GM18502 (cell line): ENCODE measurements at regions not wholly inside any gene's neighbourhood (a gene's known extent, or its start where the extent isn't known, plus 50 kb on each side); places are given as distances from the start of the nearest gene placed in this dataset.
"Not testable (repeated sequence)": the region's sequence is repeated elsewhere in the genome, so short reads cannot be mapped to it uniquely, and the experiment has no call there.

Source experiments
- ATAC-seq: cut with Tn5 transposase; IDR thresholded peaks from one replicate; pipeline ENCODE4 v1.9.1; 2021; ENCODE audit warnings: mild to moderate bottlenecking; ENCODE audit not compliant: unreplicated experiment, poor library complexity

DNA sequence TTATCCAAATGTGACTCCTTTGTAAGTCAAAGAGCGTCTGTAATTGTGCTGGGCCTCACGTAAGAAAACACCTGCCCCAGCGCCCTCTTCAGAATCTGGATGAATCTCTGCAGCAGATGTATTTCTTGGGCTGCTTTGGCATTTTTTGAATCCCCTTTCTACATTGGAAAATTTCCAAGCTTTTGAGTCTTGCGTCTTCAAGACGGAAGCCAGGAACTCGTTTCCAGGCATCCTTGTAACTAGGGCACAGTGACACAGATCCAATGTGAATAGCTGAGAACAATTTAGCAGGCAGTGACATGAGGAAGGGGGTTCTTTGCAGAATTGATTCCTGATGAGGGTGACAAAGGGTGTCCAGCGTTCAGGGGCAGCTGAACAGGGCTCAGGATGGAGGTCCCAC, 862.3 kb downstream of the TYW1 start:
- no peak for ATAC-seq

DNA sequence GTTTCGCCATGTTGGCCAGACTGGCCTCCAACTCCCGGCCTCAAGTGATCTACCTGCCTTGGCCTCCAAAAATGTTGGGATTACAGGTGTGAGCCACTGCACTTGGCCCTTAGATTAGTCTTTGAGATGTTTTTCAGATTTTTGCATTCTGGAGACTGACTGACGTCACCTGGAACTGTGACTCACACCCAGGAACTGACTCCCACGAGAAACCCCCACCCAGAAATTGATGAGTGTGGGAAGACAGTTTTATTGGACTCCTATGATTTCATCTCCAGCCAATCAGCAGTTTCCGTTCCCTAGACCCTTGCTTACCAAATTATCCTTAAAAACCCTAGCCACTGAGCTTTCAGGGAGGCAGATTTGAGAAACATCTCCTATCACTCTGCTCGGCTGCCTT, 867.3 kb downstream of the TYW1 start:
- no peak for ATAC-seq

DNA sequence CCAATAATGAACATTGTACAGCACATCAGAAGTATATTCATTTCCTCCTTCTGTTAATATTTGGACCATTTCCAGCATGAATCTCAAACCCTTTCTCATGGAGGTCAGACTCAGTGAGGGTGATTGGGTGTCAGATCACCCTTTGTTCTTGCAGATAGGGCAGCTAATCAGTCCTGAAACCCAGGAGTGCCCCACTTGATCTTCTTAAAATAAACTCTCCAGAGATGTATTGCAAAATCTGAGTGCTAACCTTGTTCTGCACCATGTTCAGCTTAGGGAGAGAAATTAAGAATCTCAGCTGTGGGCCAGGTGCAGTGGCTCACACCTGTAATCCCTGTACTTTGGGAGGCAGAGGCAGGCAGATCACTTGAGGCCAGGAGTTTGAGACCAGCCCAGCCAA, 869.4 kb downstream of the TYW1 start:
- no peak for ATAC-seq

DNA sequence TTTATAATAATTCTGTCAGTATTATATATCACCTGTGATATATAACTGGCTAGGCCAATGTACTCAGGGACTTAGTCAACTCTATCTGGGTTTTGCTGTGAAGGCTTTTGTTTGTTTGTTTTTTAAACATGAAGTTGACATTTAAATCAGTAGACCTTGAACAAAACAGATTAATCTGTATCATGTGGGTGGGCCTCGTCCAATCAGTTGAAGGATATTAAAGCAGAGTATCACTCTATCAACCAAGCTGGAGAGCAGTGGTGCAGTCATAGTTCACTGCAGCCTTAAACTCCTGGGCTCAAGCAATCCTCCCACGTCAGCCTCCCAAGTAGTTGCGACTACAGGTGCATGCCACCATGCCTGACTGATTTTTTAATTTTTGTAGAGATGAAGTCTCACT, 870.2 kb downstream of the TYW1 start:
- ATAC-seq = no peak

DNA sequence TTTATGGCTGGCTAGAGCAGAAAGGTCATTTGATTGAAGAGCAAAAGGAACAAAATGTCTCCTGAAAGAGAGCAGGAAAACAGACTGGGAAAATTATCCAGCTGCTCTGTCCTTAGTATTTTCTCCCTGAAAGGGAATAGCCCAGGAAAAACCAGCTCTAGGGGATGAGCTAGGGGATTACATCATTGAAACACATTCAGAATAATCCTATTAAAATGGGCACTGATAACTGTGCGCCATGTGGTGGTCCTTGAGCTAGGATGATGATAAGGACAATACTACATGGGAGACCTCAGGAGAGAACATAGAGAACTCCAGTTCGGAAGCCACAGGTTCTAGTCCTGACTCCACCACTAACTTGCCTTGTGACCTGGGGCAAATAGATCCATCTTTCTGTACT, 873.8 kb downstream of the TYW1 start:
- no peak for ATAC-seq

DNA sequence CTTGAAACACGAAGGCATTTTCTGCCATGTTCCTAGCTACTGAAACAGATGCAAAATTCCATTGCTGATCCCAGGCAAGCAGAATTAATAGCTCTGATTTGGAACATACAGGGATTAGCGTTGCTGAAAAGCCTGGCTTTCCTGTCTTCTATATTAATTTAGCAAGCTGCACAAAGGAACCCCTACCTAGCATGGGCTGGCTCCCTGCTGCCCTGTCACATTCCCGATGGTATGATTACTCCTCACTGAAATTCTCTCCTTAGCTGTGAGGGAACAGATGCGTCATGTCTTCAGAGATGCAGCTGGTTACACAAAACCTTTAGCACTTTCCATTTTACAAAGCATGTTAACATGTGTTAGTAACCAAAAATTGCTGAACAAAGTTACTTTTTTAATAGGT, 878.9 kb downstream of the TYW1 start:
- ATAC-seq = no peak

DNA sequence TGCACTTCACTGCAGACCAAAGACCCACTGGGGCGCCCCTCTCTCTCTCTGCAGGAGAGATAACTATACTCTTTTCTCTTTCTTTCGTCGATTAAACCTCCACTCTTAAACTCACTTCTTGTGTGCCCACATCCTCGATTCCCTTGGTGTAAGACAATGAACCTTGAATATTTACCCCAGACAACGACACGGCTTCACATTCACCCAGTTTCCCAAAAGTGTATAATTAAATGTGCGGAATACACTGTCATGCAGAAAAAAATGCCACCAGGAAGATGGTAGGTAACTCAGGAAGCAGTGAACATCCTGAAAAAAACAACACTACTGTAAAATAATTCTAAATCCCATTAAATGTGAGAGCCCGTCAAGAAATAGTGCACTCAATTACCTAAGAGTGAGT, 882.2 kb downstream of the TYW1 start:
- ATAC-seq = no peak

DNA sequence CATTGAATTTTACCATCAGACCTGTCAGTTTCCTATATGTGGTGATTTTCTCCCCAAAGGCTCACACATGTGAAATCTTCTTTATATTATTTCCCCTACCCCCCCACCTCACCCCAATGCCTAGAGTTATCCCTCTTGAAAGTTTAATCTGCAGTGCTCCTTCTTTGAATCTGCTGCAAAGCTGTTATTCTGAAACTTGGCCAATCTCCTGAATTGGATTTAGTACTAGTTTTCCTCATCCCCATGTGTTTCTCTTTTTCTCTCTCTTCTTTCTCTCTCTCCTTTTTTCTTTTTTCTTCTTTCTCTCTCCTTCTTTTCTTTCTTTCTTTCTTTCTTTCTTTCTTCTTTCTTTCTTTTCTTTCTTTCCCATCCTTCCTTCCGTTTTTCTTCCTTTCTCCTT, 886.2 kb downstream of the TYW1 start:
- no peak for ATAC-seq

DNA sequence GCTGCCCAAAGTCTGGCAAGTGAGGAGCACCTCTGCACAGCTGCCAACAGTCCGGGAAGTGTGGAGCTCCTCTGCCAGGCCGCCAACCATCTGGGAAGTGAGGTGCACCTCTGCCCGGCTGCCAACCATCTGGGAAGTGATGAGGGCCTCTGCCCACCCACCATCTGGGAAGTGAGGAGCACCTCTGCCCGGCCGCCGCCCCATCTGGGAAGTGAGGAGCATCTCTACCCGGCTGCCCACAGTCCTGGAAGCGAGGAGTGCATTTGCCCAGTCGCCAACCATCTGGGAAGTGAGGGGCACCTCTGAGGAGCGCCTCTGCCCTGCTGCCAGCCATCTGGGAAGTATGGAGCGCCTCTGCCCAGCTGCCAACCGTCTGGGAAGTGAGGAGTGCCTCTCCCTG, 893.7 kb downstream of the TYW1 start:
- ATAC-seq = no peak

DNA sequence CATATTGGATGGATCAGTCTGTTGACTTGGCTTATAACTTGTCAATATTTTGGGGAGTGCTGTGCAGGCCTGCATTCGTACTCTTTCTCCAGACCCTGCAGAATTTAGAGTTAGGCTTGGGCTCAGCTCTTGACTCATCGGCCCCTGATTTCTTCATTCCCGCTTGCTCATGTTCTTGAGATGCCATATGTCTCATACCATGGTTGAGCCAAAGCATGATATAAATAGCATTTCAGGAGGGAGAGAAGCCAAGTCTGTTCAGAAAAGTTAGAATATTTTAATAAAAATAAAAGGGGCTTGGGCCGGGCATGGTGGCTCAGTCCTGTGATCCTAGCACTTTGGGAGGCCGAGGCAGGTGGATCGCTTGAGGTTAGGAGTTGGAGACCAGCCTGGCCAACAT, 898.1 kb downstream of the TYW1 start:
- no peak for ATAC-seq

DNA sequence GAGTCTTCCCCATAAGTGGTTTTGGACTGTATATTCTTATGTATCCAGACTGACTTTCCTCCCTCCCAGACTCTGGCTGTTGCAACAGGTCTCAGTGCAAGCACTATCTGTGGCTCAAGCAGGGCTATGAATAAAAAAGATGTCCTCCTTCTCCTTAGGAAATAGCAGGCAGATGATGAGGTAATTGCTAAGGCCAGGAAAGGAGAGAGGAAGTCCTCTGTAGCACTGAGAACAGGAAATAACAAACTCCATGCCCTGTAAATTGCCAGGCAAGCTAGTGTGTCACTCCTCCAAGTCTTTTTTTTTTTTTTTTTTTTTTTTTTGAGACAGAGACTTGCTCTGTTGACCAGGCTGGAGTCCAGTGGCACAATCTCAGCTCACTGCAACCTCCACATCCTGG, 900.1 kb downstream of the TYW1 start:
- ATAC-seq = no peak

DNA sequence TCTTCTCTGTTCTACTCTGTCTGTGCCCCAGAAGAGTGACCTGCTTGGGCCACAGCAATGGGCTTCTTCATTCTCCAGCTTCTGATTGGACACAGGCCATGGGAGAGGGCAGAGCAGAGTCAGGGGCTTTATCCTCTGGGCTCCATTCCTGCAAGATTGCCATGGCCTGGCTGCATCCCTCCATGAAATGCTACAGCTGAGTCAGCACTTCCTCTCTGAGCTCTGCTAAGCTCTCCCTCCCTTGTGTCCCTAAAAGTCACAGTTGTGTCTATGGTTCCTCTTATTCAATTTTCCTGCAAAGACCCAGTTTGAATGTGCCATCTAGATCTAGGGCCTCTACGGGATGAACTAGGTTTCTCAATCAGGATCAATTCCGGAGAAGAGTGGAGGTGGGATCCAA, 903.8 kb downstream of the TYW1 start:
- ATAC-seq = no peak

DNA sequence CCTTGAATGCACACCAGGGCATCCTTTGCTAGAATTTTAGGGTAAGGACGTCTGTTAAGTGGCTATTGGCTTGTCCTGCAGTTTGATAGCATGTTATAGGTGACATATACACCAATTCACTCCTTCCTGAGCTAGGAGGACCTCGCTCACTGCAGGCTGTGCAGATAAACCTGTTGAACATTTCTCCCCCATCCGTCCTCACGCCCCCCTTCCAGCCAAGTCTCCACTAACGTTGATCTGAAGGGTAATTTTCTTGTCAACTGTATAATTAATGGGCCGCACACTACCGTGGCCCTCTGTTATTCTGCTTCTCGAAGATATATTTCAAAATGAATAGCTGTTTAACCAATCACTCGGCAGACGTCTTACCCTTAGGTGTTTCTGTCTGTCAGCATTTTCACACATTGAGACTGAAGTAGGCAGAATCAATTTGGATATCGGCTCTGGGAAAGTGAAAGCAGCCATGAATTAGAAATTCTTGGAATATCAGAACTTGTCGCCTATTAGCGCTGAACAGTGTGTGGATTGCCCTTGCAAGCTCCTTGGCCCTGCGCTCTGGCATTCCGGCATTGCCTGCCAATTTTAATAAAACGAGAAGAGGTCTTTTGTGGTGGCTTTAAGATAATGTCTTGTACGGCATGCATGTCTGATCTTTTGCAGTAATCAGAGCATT, 905.3 kb downstream of the TYW1 start:
- ATAC-seq = no peak

DNA sequence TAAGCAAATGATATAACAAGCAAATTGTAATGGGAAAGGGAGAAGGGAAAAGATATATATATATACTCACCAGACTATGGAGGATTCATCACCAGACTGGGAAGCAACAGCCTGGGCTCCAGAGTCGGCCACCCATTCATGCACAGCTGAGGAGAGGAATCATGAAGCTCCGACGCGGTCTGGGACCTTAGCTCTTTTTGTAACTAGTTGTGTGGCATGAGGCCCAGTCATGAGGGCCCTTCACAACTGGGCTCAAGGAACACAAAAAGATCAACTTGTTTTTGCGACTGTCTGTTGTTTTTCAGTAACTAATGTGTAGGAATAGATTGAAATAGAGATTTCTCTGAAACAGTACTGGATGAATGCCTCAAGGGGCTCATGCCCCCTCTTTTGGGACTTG, 911.2 kb downstream of the TYW1 start:
- ATAC-seq = no peak

DNA sequence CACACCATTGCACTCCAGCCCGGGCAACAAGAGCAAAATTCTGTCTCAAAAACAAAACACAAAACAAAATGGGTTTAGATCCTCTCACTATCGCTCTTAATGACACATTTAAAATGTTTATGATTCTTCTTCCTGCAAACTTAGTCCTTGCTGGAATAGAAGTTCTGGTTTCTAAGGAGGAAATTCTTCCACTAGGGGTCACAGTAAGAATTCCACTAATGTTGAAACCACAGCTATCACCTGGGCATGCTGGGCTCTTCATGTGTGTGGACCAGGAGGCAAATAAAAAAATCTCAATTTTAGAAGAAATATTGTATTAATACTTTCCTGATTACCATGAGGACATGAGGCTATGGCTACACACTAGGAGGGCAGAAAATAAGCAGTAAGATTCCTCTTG, 915.8 kb downstream of the TYW1 start:
- ATAC-seq = no peak

DNA sequence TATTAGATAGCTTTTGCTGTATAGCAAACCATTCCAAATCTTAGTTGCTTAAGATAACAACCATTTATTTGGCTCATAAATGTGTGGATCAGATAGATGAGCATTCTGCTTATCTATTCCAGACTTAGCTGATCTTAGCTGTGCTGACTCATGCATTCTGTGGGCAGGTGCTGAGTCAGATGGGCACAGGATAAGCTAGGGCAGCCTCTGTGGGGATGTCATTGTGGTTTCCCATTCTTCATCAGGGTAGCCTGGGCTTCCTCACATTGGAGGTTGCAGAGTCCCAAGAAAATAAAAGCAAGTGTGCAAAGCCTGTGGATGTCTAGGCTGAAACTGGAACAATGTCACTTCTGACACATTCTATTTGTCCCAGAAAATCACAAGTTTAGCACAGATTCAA, 917.0 kb downstream of the TYW1 start:
- ATAC-seq = no peak

DNA sequence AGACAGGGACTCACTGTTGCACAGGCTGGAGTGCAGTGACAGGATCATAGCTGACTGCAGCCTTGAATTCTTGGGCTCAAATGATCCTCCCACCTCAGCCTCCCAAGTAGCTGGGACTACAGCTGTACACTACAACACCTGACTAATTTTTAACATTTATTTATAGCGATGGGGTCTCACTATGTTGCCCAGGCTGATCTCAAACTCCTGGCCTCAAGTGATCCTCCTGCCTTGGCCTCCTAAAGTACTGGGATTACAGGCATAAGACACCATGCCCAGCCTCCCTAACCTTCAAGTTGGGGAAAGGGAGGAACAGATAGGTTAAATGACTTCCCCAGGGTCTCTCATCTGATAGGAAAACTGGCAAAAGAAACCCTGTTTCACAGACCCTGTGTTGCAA, 919.5 kb downstream of the TYW1 start:
- not testable (repeated sequence) for ATAC-seq

DNA sequence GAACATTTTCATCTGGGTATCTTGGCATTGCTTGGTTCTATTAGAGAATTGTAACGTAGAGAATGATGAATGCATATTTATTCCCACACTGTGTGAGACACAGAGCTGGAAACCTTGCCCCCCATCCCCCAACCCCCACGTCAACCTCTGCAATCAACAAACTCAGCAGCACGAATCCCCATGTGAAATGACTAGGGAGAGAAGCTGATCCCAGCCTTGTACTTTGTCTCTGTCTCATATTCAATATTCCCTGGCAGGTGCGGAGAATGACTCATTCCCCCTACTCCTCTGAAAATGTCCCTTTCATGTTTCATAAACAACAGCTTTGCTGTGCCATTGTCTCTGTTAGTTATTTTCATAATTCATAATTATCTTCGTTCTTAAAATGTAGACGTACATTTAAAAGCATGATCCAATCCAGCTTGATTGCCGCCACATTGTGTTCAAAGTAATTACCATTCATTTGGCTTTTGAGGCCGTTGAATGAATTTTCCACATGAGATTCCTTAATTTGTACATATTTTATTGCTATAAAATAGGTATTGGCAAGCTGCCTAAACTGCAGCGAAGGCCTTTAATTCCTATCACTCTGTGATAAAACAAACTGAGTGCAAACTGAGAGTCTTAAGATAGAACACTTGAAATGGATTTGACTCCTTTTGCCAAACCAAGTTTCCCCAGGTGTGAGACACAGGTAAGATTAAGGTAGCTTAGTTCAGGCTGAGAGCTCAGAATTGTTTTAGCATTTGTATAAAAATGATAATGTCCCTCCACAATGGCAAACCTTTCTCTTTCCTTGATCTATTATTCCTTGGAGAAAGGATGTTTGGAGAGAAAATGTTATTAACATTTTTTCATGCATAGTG, 920.2 kb downstream of the TYW1 start:
- ATAC-seq = no peak

DNA sequence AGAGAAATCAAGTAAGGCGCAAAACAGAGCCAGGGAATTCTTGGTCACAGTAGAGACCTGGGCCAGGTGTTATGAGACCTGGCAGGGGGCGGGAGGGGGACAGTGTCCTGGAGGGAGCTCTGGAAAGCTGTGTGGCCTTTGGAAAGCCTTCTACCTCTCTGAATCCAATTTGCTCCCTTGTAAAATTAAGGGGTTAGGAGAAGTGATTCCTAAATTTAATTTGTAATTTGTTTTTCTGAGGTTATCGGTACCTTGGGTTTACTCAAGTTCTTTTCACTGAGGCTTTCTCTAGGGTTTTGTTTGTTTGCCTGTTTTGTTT, 920.8 kb downstream of the TYW1 start:
- ATAC-seq = no peak

DNA sequence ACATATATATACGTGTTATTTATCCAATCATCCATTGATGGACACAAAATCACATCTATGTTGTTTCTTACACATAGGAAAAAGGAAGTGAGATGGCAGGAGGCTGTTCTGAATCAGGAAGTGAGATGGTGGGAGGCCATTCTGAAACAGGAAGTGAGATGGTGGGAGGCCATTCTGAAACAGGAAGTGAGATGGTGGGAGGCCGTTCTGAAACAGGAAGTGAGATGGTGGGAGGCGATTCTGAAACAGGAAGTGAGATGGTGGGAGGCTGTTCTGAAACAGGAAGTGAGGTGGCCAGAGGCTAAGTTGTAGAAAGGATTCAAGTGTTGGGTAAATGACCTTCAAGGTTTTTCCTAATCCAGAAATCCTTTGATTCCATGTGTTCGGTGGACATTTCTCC, 921.5 kb downstream of the TYW1 start:
- no peak for ATAC-seq

DNA sequence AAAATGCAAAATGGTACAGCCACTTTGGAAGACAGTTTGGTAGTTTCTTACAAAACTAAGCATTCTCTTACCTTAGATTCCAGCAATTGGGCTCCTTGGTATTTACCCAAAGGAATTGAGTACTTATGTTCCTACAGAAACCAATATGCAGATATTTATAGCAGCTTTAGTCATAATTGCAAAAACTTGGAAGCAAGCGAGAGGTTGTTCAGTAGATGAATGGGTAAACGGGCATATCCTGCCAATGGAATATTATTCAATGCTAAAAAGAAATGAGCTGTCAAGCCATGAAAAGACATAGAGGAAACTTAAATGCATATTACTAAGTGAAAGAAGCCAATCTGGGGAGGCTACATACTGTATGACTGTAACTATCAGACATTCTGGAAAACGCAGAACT, 926.7 kb downstream of the TYW1 start:
- no peak for ATAC-seq

DNA sequence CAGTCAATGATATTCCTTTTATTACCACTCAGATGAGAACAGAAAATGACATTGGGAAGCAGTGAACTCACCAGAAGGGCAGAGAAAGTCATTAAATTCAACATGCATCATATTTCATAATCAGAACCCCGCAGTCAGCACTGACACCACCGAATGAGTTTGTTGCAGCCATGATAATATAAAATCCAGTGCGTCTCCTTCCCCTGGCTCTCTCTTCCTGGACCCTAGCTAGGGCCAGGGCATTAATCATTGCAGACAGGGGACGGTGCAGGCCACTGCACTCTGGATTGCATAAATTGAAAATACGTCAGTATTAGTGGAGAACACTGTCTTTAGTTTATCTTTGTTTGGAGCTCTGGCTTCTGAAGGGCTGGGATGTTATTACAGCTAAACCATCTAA, 931.5 kb downstream of the TYW1 start:
- no peak for ATAC-seq
